ENCODE measurements at regions not wholly inside any gene's neighbourhood (a gene's known extent, or its start where the extent isn't known, plus 50 kb on each side); places are given as distances from the start of the nearest gene placed in this dataset.

- no peak overlapping the region for H3K4me3 ChIP-seq (ENCODE audit: low read depth, low read length)
- no peak for TF ChIP-seq CTCF (IDR thresholded peaks at IDR 0.05; ENCODE audit: borderline replicate concordance, insufficient read depth, low read depth, low read length)
Measured at GRCh38 chr2:234409590-234409989, 87.3 kb downstream of the ARL4C start.

- no peak for TF ChIP-seq CTCF (IDR thresholded peaks at IDR 0.05; ENCODE audit: borderline replicate concordance, insufficient read depth, low read depth, low read length)
- H3K4me3 ChIP-seq (ENCODE audit: low read depth, low read length), result no peak overlapping the region
Measured at GRCh38 chr2:234406085-234406484, 90.8 kb downstream of the ARL4C start.

- no peak overlapping the region for H3K4me3 ChIP-seq (ENCODE audit: low read depth, low read length)
- no peak for TF ChIP-seq CTCF (IDR thresholded peaks at IDR 0.05; ENCODE audit: borderline replicate concordance, insufficient read depth, low read depth, low read length)
Measured at GRCh38 chr2:234405462-234405861, 91.4 kb downstream of the ARL4C start.

GRCh38 chr2:234404957-234405356 lies 91.9 kb downstream of the ARL4C start:
- no peak overlapping the region for H3K4me3 ChIP-seq (ENCODE audit: low read depth, low read length)
- TF ChIP-seq CTCF (IDR thresholded peaks at IDR 0.05; ENCODE audit: borderline replicate concordance, insufficient read depth, low read depth, low read length), result no peak

- no peak overlapping the region for H3K4me3 ChIP-seq (ENCODE audit: low read depth, low read length)
- TF ChIP-seq CTCF (IDR thresholded peaks at IDR 0.05; ENCODE audit: borderline replicate concordance, insufficient read depth, low read depth, low read length), result no peak
Measured at GRCh38 chr2:234403751-234404150, 93.1 kb downstream of the ARL4C start.

GRCh38 chr2:234403074-234403473 lies 93.8 kb downstream of the ARL4C start:
- no peak for TF ChIP-seq CTCF (IDR thresholded peaks at IDR 0.05; ENCODE audit: borderline replicate concordance, insufficient read depth, low read depth, low read length)
- no peak overlapping the region for H3K4me3 ChIP-seq (ENCODE audit: low read depth, low read length)

- TF ChIP-seq CTCF (IDR thresholded peaks at IDR 0.05; ENCODE audit: borderline replicate concordance, insufficient read depth, low read depth, low read length), result no peak
- H3K4me3 ChIP-seq (ENCODE audit: low read depth, low read length), result no peak overlapping the region
Measured at GRCh38 chr2:234401426-234401825, 95.5 kb downstream of the ARL4C start.

All from GM12875 (cell line).